ENCODE measurements at regions not wholly inside any gene's neighbourhood (a gene's known extent, or its start where the extent isn't known, plus 50 kb on each side); places are given as distances from the start of the nearest gene placed in this dataset.
"Not testable (repeated sequence)": the region's sequence is repeated elsewhere in the genome, so short reads cannot be mapped to it uniquely, and the experiment has no call there.

DNA sequence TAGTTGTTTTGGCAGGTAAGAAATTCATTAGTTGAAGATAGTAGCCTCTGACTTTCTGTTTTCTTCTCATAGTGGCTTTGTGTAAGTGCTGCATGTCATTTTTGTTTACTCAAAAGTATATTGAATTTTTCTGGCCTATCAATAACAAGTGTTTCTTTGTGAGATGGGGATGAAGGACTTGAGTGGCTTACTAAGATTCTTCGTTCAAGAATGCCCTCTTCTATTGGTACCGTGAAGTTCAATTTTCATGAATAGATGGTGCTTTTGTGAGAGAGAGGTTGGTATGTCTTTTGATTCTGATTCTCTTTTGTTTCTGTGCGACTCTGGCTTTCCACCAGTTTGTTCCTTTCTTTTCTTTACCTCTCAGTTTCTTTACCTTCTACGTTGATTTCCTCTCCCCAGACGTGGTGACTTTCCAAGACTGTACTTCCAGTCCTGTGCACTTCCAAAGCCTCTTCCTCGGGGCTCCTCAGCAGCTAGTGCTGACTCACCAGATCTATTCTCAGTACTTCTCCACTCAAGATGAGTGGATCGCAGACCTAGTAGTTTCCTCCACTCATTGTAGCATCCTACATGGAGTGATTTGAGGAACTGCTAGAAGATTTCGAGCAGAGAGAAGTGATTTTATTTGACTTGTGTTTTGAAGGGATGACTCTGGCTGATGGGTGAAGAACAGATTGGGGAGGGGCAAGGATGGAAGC lies 82.0 kb upstream of the EPHB3 start:
- DNase-seq: peak; percentile 64 to 81

DNA sequence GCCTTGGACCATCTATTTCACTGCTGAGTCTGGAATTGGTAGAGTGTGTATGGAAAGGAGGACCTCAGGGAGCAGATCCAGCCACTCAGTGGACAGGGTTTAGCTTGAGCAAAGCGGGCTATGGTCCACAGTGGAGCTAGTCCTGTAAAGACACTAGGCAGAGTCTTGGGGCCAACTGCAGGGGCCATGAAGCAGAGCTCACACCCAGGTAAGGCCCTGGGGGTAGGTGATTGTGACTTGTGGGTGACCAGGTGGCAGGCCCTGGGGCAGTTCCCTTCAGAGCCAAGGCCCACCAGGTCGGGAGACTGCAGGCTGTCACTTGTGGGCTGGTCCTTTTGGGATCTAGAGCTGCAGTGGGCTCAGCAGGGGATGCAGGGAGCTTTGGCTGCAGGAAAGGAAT lies 80.8 kb upstream of the EPHB3 start:
- no peak for DNase-seq

DNA sequence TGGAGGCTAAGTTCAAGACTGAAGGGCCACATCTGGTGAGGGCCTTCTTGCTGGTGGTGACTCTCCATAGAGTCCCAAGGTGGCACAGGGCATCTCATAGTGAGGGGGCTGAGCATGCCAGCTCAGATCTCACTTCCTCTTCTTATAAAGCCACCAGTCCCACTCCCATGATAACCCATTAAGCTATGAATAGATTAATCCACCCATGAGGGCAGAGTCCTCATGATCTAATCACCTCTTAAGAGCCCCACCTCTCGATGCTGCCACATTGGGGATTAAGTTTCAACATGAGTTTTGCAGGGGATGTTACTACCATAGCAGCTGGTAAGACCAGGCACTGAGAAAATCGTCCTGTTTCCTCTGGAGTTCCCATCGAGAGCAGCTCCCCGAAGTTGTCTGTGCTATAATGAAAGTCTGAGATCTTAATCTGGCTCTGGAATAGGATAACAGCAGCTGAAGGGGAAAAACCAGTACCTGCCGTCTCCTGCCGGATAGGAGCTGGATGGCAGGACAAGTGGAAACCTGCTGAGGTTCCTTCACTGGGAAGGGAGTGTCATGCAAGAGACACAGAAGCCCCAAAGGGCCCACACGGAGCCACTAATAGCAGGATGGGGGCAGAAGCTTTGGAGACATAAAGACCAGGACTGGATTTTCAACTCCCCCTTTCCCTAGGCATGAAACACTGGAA lies 79.5 kb upstream of the EPHB3 start:
- DNase-seq: no peak

DNA sequence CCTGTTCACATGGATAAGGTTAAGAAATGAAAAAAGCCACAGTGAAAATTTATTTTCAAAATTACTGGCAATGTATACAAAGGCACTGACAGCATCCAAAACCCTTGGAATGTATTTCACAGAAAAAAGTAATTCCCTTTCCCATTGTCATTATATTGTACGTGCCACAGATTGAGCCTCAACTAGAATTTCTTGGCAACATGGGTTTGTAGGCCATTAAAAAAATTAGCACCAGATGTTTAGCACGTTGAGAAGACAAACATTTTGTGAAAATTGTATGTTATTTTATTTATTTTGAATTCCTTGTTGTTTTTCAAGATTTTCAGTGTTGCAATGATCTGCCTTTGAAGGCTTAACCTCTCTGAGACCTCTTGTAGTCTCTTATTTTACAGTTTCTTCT lies 76.3 kb upstream of the EPHB3 start:
- DNase-seq: no peak

DNA sequence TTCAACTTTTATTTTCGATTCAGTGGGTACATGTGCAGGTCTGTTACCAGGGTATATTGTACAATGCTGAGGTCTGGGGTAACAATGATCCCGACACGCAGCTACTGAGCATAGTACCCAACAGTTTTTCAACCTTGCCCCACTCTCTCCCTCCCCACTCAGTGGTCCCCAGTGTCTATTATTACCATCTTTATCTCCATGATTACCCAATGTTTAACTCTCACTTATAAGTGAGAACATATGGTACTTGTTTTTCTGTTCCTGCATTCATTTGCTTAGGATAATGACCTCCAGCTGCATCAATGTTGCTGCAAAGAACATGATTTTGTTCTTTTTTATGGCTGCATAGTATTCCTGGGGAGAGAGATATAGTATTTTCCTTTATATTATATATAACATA lies 75.7 kb upstream of the EPHB3 start:
- no peak for DNase-seq

DNA sequence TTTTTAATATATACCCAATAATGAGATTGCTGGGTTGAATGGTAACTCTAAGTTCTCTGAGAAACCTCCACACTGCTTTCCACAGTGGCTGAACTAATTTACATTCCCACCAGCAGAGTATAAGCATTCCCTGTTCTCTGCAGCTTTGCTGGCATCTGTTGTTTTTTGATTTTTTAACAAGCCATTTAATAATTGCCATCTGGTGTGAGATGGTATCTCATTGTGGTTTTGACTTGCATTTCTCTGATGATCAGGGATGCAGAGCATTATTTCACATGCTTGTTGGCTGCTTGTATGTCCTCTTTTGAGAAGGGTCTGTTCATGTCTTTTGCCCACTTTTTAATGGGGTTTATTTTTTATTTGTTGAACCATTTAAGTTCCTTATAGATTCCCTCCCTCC lies 75.0 kb upstream of the EPHB3 start:
- no peak for DNase-seq

DNA sequence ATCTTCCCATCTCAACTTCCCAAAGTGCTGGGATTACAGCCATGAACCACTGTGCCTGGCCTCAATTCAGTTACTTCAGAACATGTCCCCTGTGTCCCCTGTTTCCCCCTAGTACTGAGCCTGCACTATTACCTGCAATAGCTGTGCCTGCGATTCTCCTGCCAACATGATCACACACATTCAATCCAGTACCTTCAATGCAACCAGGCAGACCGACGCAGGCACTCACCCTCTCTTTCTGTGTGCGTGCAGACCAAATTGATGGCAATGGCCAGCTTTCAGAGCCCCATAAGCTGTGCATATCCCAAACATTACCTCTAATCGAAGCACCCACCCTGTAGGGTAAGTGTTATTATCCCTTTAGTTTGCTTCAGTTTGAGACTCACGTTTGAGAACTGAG lies 73.0 kb upstream of the EPHB3 start:
- DNase-seq: no peak

DNA sequence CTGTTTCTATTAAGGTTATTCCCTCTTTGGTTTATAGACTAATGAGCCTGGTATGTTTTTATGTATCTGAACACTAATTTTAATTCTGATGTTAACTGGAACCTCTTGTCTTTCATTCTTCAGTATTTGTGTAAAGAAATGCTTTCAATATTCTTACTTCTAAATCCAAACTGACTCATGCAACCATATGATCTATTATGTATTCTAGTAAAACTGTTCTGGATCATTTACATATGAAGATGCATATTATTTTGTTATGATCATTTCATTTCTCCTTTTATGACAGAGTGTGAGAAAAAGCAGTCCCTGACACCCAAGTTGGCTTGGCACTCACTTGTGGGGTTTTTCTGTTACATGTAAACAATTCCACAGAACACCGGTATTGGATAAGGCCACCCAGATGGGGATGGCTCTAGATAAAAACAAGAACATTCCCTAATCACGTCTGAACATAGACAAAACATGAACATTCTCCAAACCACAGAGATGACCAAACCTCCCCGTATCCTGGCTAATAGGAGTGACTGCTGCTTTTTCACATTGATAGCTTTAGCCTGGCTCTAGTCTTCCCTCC lies 72.2 kb upstream of the EPHB3 start:
- no peak for DNase-seq

DNA sequence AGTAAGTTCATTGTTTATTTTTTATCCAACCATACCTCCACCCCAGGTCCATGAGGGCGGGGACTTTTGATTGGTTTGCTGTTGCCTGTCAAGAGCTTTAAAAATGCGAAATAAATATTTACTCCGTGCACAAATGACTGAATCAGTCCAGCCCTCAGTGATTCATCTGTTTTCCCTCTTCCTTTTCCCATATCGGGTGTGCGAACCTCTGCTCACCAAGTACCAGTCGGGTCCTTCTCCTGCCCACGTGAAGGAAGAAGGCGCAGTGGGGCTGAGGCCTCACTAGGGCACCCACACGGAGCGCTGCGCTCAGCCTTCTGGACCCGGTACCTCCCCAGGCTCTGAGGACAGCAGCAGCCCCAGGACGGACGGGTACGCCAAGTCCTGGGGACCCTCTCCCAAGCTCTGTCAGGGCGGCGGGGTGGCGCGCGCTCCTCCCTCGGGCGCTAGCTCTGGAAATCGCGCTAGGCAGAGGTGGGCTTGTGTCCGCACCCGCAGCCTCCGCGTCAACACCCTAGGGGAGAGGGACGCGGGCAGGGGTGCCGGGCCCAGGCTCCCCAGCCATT lies 70.5 kb upstream of the EPHB3 start:
- DNase-seq: no peak

DNA sequence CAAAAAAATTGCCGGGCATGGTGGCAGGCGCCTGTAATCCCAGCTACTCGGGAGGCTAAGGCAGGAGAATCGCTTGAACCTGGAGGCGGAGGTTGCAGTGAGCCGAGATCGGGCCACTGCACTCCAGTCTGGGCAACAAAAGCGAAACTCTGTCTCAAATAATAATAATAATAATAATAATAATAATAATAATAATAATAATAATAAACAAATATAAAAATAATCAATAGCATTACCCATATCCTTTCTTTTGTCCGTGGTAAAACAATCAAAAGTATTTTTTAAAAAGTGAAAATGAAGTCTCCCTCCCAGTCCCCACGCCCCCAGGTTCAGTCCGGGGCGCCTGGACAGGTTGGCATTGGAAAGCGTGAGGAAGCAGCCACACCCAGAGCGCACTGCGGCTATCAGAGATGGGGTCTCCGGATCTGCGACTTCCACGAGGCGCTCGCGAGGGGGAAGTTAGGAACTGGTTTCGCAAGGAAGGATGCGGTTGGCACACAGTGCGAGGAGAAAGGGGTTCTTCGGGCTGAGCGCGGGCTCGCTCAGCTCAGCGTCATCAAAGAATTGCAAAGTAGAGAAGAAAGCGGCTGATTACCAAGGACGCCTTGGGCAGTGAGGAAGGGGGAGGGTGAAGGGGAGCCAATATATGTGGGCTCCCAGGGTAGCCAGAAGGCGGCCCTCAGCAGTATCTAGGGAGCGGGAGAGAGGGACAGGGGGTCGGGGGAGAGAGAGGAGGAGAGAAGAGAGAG lies 69.5 kb upstream of the EPHB3 start:
- peak; percentile 75 to 85 for DNase-seq

DNA sequence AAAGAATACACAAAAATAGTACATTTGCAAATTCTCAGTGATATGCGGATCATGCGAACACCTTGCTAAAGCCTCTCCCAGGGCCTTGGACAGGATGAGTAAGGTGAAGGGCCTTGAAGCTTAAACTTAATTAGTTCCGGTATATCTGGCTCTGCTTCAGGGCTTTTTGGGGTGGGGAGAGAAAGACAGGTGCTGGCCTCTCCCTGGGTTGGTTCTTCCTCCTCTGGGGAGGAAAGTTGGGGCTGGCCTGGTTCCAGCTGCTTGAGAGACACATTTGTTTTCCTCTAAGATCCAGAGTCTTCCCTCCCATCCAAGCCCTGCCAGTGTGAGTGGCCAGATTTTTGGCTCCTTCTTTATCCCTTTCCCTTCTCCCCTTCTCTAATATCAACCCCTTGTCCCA lies 64.7 kb upstream of the EPHB3 start:
- no peak for DNase-seq

DNA sequence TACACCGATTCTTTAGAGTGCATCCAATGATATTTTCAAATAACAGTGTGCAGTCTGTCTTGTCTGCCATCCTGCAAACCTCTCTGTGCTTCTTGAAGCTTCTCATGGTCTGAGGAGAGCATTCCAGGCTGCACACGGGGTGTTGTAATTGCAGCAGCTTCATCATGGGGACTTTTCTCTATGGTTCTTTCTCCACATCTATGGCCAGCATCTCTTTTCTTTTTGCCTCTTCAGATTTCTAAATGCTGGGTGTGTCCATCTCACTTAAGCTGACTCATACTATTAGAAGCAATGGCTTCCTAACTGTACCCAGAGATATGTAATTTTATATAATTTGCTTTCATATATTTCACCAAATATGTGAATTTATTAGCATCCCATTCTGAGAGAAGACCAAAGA lies 63.8 kb upstream of the EPHB3 start:
- peak; percentile 9 to 76 for DNase-seq

DNA sequence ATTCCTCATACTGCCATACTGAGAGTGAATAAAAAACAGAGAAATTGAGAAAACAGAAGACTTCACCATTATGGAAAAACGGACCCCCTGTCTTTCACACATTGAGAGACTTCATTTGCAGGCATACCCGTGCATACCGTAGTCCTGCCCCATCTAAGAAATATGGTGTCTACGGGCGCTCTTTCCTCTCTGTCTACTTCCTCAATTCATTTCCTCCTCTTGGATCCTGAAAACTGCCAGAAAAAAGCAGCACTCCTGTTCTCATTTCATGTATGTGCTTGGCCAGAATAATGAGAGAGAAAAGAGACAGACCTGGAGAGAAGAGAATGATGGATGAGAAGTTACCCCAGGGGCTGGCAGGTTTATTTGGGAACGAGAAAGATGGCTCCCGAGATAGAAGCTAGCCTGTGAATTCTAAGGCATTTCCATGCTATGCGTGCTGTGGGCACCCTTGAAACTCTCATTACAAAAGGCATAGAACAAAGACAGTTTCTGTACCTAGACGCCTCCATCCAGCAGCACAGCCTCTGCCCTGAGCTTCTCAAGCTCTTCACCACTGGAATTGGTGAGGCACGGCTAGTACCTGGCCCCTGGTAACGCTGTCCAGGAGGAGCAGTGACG lies 62.5 kb upstream of the EPHB3 start:
- peak; percentile 28 to 37 for DNase-seq

DNA sequence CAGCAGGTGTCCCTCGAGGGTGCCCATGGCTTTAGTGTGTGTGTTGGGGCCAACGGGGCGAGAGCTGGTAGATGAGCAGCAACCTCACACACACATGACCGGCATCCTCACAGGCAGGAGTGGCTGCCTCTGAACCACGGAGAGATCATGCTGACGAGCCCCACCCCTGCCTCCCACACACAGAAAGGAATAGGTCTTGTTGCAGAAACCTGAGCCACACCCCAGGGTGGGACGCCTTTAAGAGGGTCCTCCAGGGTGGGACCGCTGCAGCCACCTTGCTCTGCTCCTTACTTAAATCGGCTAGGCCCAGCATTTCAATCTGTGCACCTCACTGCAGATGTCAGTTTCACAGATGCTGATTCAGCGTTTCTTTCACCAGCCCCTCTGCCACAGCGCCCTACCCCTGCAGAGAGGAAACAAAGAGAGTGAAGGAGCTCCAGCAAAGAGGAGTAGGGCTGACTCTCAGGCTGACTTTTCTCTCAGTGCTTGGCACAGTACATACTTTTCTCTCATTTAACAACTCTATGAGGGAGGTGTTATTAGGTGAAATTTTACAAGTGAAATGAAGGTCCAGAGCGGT lies 61.2 kb upstream of the EPHB3 start:
- no peak for DNase-seq

DNA sequence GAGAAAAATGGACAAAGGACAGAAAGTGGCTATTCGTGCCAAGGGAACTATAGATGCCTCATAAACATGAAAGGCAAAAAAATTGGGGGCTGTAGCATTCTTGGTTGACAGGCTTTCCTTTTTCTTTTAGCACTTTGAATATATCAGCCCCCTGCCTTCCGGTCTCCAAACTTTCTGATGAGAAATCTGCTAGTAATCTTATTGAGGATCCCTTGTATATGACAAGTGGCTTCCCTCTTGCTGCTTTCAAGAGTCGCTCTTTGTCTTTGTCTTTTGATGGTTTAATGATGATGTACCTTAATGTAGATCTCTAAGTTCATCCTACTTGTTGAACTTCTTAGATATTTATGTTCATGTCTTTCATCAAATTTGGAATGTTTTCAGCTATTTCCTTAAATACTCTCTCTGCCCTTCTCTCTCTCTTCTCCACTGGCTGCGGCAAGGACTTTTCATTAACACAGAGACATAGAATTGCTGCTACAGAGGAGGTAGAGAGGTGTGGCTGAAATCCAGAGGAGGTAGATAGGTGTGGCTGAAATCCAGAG lies 59.4 kb upstream of the EPHB3 start:
- no peak for DNase-seq

DNA sequence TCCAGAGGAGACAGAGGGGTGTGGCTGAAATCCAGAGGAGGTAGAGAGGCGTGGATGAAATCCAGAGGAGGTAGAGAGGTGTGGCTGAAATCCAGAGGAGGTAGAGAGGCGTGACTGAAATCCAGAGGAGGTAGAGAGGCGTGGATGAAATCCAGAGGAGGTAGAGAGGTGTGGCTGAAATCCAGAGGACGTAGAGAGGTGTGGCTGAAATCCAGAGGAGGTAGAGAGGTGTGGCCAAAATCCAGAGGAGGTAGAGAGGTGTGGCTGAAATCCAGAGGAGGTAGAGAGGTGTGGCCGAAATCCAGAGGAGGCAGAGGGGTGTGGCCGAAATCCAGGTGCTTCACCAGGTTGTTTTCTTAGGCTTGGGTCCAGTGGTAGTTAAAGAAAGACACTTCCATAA lies 58.7 kb upstream of the EPHB3 start:
- not testable (repeated sequence) for DNase-seq

DNA sequence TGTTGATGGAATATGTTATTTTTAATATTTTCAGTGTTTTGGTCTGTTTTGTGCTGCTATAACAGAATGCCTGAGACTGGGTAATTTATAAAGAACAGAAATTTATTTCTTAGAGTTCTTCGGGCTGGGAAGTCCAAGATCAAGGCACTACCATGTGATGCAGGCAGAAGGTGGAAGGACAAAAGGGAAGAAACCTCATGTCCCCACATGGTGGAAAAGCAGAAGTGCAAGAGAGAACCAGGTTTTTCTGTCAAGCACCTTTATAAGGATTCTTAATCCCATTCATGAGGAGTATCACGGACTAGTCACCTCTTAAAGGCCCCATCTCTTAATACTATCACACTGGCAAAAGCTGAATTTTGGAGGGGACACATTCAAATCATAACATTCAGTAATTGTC lies 57.9 kb upstream of the EPHB3 start:
- no peak for DNase-seq

DNA sequence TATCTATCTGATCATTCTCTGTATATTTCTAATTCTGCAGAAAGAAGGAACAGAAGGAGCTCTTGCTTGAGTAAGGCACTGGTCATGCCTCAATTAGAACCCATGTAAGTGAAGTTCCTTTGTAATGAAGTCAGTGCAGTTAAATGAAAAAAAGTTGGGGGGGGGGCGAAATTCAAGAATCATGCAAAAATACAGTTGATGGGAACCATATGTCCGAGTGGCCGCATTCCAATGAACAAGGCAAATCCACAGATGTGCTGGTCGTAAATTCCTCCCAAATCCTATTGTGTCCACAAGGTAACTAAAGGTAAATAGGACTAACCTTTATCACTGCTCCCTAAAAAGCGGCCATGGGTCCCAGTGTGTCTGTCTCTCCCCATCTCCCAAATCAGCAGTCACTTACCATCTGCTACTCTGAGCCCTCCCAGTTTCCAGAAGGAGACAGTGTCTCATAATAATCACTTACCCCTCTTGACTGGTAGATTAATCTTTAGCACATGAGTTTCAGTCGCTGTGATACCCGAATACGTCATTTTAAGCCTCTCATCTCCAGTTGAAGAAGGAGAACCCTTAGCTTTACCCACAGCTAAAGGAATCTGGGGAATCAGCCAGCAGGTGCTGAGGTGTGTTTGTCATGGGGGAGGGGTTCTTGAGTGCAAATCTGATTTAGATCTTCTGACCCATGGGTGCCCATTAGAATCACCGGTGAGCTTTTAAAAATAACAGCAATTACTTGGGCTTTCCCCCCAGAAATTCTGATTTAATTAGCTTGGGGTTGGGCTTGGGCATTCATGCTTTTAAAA lies 56.3 kb upstream of the EPHB3 start:
- no peak for DNase-seq

DNA sequence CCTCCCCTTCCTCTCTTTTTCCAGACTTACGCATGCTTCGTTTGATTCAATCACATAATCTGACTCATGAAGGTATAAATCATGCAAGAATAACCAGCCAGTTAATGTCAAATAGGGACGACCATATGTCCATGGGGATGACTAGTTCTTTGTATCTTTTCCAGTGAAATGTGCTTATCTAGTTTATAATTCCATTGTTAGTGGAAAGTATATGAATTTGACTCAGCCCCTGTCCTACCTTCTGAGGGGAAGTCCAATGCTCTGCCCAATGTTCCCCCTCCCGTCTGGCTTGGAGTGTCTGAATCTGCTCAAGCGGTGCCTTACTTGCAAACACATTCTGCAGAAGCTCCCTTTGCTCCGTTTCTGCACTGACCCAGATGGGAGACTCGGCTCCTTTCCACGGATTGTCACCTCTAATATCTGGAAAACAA lies 55.0 kb upstream of the EPHB3 start:
- DNase-seq: no peak

DNA sequence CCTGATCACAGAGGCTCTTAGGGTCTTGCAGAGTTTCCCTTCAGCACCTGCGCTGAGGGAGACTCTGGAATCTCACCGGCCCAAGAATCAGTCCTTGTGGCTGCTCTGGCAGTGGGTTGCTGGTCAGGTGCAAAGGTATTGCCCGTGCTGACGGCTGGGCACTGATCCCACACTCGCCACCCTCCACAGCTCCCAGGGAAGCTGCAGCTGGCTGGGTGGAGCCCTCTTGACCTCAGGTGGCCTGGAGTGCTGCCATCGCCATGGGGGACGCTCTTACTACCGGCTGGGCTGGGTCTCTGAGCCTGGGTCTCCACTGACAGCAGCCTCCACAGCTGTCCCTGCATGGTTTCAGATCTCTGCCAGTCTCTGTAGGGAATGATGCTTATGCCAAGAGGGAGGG lies 52.6 kb upstream of the EPHB3 start:
- no peak for DNase-seq

DNA sequence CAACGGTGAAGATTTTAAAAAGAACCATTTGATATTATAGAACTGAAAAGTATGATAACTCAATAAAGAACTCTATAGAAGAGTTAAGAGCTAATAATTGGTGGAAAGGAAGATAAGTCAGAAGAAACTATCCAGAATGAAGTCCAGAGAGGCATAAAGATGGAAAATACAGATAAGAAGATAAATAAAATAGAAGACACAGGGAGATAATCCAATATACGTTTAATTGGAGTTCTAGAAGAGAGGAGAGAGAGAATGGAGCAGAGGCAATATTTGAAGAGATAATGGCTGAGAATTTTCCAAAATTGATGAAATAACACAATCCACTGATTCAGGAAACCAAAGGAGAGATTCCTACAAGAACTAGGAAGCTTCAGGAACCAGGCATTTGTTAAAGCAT lies 49.8 kb upstream of the EPHB3 start:
- DNase-seq: no peak
